ENCODE measurements at regions not wholly inside any gene's neighbourhood (a gene's known extent, or its start where the extent isn't known, plus 50 kb on each side); places are given as distances from the start of the nearest gene placed in this dataset.
"Not testable (repeated sequence)": the region's sequence is repeated elsewhere in the genome, so short reads cannot be mapped to it uniquely, and the experiment has no call there.

GRCh38 chr16:80009971-80010659 is 409.6 kb upstream of the MAF start:
- no peak for DNase-seq

- DNase-seq: no peak
Measured at GRCh38 chr16:80008857-80009256, 408.3 kb upstream of the MAF start.

- DNase-seq: no peak
Measured at GRCh38 chr16:80007231-80007630, 406.7 kb upstream of the MAF start.

- no peak for DNase-seq
Measured at GRCh38 chr16:80006241-80007215, 406.0 kb upstream of the MAF start.

GRCh38 chr16:80004113-80004512 is 403.6 kb upstream of the MAF start:
- DNase-seq: no peak

GRCh38 chr16:80002261-80002660 is 401.7 kb upstream of the MAF start:
- no peak for DNase-seq

GRCh38 chr16:79998143-79998542 is 397.6 kb upstream of the MAF start:
- no peak for DNase-seq

GRCh38 chr16:79997257-79997656 is 396.7 kb upstream of the MAF start:
- no peak for DNase-seq

GRCh38 chr16:79996321-79996720 is 395.8 kb upstream of the MAF start:
- no peak for DNase-seq

GRCh38 chr16:79995315-79995714 is 394.8 kb upstream of the MAF start:
- no peak for DNase-seq

- DNase-seq: no peak
Measured at GRCh38 chr16:79994418-79994817, 393.9 kb upstream of the MAF start.

GRCh38 chr16:79993629-79994209 is 393.2 kb upstream of the MAF start:
- DNase-seq: no peak

GRCh38 chr16:79991969-79992368 is 391.4 kb upstream of the MAF start:
- DNase-seq: no peak

- DNase-seq: no peak
Measured at GRCh38 chr16:79988721-79989220, 388.2 kb upstream of the MAF start.

- no peak for DNase-seq
Measured at GRCh38 chr16:79988089-79988488, 387.6 kb upstream of the MAF start.

- DNase-seq: no peak
Measured at GRCh38 chr16:79986352-79986751, 385.8 kb upstream of the MAF start.

GRCh38 chr16:79985606-79986005 is 385.1 kb upstream of the MAF start:
- DNase-seq: no peak

- DNase-seq: not testable (repeated sequence)
Measured at GRCh38 chr16:79984149-79984548, 383.6 kb upstream of the MAF start.

GRCh38 chr16:79982862-79983261 is 382.3 kb upstream of the MAF start:
- no peak for DNase-seq

GRCh38 chr16:79982361-79982760 is 381.8 kb upstream of the MAF start:
- DNase-seq: peak; percentile 16

GRCh38 chr16:79981814-79982213 is 381.3 kb upstream of the MAF start:
- DNase-seq: no peak

- no peak for DNase-seq
Measured at GRCh38 chr16:79980650-79981521, 380.3 kb upstream of the MAF start.

Measured in renal pelvis (tissue), 1 donor.